H1 (cell line): ENCODE measurements at regions not wholly inside any gene's neighbourhood (a gene's known extent, or its start where the extent isn't known, plus 50 kb on each side); places are given as distances from the start of the nearest gene placed in this dataset.
"Not testable (repeated sequence)": the region's sequence is repeated elsewhere in the genome, so short reads cannot be mapped to it uniquely, and the experiment has no call there.

Source experiments
- CREB1 ChIP-seq: IDR thresholded peaks from 2 replicates; pipeline ENCODE4 v1.6.1; 2012; ENCODE audit warnings: inconsistent platforms
- CTCF ChIP-seq, 3 experiments: IDR thresholded peaks; 1 replicate in 2 of 3; 2 replicates in 1 of 3; pipeline versions ENCODE4 v1.5.1 to v1.6.1; 2011; ENCODE audit warnings: low read length in 3 of 3, mild to moderate bottlenecking in 3 of 3, inconsistent platforms in 2 of 3, low read depth in 1 of 3, moderate library complexity in 1 of 3; ENCODE audit not compliant: insufficient read depth in 1 of 3; ENCODE audit errors: control extremely low read depth in 1 of 3
- EZH2 ChIP-seq: fragments of 200-600 bp; sonication (generic); IDR thresholded peaks from 2 replicates; pipeline ENCODE4 v1.7.1; 2012; ENCODE audit warnings: low read depth, mild to moderate bottlenecking, moderate library complexity, low read length, inconsistent platforms; ENCODE audit not compliant: severe bottlenecking
- GABPA ChIP-seq: IDR thresholded peaks from 2 replicates; pipeline ENCODE4 v1.6.1; 2011; ENCODE audit warnings: mild to moderate bottlenecking, low read length, moderate library complexity, borderline replicate concordance; ENCODE audit not compliant: insufficient read depth
- KDM1A ChIP-seq: fragments of 200-600, 300-600 bp; sonication (generic); IDR thresholded peaks from 2 replicates; pipeline ENCODE4 v1.7.1; 2016; ENCODE audit warnings: mild to moderate bottlenecking, low read length, borderline replicate concordance
- POLR2A ChIP-seq, 2 experiments: IDR thresholded peaks; 1 replicate in 1 of 2; 2 replicates in 1 of 2; pipeline ENCODE4 v1.6.1; 2011; ENCODE audit warnings: low read depth in 2 of 2, low read length in 2 of 2, mild to moderate bottlenecking in 2 of 2; ENCODE audit errors: control extremely low read depth in 1 of 2
- POLR2AphosphoS5 ChIP-seq: IDR thresholded peaks from 2 replicates; pipeline ENCODE4 v1.6.1; 2011; ENCODE audit warnings: low read depth, low read length
- RAD21 ChIP-seq, 2 experiments: IDR thresholded peaks in 1 of 2; conservative IDR thresholded peaks in 1 of 2; 2 replicates each; pipeline ENCODE4 v1.6.1; 2011; ENCODE audit warnings: low read depth in 2 of 2, low read length in 2 of 2, improper control_type of control experiment in 1 of 2, inconsistent platforms in 1 of 2, mild to moderate bottlenecking in 1 of 2, moderate library complexity in 1 of 2
- SP1 ChIP-seq: IDR thresholded peaks from 2 replicates; pipeline ENCODE4 v1.6.1; 2011; ENCODE audit warnings: low read depth, low read length
- SRF ChIP-seq: IDR thresholded peaks from 2 replicates; pipeline ENCODE4 v1.6.1; 2011; ENCODE audit warnings: mild to moderate bottlenecking, low read depth, low read length, moderate library complexity
- TBP ChIP-seq: IDR thresholded peaks from 2 replicates; pipeline ENCODE4 v1.6.1; 2011; ENCODE audit warnings: low read depth, low read length, improper control_type of control experiment
- ZNF274 ChIP-seq: IDR thresholded peaks from 2 replicates; pipeline ENCODE4 v1.7.0; 2012; ENCODE audit warnings: low read length, borderline replicate concordance; ENCODE audit errors: extremely low read depth

GRCh38 chr6:78547636-78548035, 319.7 kb upstream of the IRAK1BP1 start:
- not testable (repeated sequence) for TF ChIP-seq POLR2A (IDR thresholded peaks at IDR 0.05; ENCODE audit: control extremely low read depth in 1 of 2, low read depth in 2 of 2, low read length in 2 of 2); KDM1A; RAD21 (IDR thresholded peaks at IDR 0.05 in 1 of 2, conservative IDR thresholded peaks at IDR 0.05 in 1 of 2; ENCODE audit: low read depth in 2 of 2, low read length in 2 of 2); GABPA; TBP; CREB1; SP1; POLR2AphosphoS5; EZH2; CTCF (IDR thresholded peaks at IDR 0.05; ENCODE audit: control extremely low read depth in 1 of 3, insufficient read depth in 1 of 3, low read depth in 1 of 3, low read length in 3 of 3); SRF; ZNF274
